NCI-H2029 treated with DMSO at 0.1 percent for 48 hours (cell line): ENCODE measurements at regions not wholly inside any gene's neighbourhood (a gene's known extent, or its start where the extent isn't known, plus 50 kb on each side); places are given as distances from the start of the nearest gene placed in this dataset.

Experiments
- DNase-seq: peaks from one replicate; lab custom pipeline; 2025; lab: John Stamatoyannopoulos, UW

DNA sequence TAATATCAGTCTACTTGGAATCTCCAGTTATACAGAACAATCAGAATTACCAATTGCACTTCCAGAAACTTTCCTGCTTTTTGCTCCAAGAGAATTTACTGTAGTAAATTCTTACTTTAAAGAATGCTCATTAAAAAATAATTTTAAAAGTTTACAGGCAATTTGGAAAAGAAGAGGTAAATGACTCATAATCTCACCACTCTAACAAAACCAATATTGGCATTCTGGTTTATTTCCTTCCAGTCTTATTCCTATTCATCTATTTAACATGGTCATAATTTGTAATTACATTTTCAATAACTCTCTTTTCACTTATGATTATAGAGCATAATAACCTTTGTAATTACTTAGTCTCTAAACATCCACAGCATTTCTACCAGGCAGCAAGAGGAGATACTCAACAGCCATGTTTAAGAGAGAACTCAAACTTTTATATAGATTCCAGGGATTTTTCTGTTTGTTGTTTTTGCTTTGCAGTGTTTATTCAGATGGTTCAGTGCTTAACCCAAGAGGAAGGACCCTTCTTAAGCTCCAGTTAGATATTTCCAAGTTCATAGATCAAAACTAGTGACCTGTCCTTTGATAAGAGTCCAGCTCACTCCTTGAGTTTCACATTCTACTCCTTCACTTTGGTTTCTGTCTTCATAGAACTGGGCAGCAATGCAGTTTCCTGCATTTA is 464.7 kb downstream of the TXNL1 start:
- DNase-seq, result no peak

DNA sequence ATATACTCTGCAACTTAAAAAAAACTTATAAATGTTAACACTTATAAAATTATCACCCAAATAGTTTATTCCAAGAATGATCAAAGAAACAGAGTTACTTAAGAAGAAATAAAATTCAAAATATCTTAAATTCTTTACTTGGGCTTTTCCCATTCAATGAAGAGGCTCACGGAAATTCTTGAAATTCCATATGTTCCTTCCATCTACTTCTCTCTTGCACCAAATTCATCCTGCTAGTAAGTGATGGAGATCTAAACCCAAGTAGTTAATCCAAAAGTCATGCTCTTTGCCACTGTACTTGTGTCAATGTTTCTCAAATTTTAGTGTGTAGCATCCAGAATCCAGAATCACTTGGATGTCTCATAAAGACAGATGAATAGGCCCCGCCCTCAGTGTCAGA is 465.9 kb downstream of the TXNL1 start:
- DNase-seq, result no peak

DNA sequence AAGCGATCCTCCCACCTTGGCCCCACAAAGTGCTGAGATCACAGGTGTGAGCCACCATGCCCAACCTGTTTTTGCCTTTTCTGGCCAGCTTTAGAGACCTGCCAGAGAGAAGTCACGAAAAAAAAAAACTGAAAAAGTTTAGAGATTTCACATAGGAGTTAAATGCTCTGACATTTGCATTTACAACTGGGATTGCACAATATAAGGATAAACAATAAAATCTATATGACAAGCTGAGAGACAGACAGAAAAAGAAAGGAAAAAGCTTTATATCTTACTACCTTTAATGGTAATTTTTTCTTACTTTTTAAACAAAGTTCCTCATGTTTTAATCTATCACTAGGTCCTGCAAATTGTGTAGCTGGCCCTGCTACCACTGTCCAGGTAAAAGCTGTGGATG is 466.5 kb downstream of the TXNL1 start:
- DNase-seq, result no peak

DNA sequence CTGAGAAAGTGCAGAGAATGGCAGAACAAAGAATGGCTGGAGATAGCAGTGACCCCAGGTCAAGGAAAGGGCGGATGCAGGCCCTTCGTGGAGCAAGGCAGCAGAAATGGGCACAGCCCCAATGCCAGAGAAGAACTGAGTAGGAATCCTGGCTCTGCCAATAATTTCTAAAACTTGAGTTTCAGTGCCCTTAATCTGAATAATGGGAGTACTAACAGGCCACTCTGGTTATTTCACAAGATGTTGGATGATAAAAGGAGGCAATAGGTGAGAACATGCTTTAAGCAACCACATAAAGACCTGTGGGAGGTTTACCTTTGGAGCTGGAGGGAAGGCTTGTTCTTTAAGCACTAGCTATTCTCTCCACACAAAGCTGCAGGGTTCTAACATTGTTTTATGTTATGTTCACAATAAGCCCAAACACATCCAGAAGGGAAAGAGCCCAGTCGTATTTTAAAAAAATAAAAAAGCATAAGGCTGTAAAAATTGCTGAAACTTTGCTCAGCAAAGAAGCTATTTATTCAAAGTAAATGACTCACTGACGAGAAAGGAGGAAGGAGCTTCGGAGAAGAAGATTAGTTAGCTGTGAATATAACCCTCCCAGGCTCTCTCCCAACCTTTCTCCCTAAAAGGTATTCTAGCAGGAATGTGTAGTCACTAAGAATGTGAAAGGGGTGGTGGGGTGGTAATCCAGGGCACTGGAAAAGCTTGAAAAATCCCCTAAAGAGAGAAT is 470.2 kb downstream of the TXNL1 start:
- no peak for DNase-seq

DNA sequence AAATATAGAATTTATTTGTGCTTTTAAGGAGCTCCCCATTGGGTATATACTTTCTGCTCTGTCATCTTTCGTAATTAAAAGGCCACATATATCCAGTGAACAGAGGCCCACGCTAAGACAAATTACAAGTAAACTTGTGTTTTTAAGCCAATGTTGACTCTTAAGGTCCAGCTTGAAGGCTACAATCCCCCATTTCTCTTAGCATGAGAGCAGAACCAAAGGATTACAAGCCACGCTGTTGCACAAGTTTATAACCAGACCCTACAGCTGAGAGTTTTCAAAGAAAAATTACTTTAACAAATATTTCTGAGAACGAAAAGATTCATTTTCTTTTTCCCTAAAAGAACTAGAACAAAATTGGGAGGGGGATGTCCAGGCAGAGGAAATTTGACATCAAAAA is 471.0 kb downstream of the TXNL1 start:
- DNase-seq, result no peak

DNA sequence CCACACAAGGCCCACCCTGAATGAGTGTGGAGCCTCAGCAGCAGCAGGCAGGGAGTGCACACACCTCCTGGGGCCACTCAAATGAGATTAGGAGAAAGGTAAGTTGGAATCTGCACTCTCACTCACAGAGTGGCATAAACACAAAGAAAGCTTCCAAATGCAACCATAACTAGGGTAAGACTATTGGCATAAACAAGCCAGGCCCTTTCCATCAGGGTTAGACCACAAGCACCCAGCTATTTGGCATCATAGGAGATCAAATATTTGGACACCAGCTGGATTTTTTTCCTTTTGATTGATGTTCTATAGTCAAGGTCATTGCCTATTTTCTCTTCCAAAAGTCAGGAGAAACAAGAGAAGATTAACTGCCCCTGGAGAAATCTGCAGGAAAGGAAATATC is 471.5 kb downstream of the TXNL1 start:
- DNase-seq, result no peak

DNA sequence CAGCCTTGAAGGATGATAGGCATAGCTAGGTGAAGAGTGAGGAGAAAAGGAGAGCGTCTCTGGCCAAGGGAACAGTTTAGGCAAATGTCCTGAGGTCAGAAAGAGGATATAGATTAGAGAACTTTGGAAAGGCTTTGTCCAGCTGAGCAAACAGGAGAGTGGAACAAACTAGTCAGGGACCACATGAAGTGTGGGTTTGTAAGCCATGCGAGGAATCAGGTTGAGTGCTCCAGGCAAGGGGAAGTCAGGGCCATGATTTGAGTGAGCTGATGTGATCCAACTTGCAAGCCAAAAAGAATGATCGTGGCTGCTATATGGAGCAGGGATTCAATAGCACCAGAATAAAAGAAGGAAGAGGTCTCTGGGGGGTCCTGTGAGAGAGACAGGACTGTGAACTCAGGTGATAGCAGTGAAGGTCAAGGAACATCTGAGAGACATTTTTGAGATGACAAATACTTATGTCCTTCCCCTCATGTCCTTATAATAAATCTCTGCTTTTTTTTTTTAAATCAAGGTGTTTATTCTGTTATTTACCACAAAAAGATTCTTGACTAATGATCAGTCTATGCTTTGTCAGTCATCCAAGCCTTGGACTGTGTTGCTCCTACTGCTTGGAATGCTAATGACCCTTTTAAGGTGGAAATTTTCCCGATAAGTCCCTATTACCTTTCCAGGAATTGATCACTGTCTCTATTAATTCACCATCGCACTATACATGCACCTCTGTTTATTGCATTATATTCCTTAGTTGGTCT is 472.6 kb downstream of the TXNL1 start:
- no peak for DNase-seq

DNA sequence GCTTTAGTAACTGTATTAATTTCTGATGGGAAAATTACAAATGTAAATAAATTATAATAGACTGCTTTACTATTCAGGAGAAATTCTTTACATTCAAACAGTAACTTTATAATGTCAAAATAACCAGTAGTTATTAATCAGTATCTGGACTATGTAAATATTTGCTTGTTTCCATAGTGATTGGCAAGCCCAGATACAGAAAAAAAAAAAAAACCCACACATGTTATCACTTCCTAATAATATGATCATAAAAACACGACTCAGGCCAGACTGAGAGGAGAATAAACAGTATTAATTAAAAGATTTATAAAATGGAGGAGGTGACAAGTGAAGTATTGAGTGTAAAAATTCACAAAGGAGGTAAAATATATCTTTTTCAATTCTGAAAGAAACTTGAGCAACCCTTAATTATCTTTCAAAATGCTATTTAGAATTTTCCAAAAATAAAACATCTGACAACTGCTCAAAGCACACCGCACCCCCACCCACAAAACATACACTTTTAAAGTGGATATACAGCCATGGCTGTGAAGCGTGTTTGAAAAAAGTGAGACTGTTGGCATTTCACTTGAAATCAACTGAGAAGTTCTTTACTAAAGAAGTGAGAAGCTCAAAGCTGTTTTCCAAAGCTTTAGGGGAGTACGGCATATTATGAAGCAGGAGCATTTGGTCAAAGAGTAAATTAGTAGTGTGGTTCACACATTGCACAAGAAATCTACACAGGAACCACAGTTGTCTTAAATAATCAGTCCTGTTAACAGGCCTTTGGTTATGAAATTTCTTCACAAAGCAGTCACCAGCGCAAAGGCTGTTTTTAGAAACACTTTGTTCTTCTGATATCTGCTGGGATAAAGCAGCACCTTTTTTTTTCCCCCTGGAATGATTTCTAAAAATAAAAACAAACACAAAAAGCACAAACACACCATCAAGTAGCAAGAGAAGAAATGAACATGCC is 475.8 kb downstream of the TXNL1 start:
- no peak for DNase-seq

DNA sequence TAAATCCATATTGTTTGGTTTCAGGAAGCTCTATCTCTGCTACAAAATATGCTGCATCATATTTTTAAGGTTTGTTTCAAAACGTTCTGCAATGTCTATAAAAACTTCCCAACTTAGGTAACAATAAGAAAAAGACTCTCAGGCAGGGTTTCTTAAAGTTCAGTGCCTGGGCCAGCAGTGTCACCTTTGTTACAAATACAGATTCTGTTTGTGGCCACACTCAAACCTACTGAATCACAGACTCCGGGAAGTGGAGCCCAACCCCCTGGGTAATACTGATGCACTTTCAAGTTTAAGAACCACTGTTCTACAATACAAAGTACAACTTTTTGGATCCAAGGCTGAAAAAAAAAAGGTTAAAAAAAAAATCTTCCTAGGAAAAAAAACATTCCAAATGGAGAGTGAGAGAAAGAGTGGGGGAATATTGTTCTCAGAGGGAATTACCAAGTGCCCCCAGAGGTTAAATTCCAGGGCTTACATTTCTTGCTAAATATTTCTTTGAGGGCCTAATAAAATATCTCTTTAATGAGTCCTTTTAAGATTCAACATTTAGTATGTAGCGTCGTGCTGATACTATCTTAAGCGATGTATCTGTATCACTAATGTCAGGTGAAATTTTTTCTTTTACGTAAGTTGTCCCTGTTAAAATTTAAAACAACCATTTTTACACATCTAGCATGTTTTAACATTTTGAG is 476.7 kb downstream of the TXNL1 start:
- DNase-seq, result no peak

DNA sequence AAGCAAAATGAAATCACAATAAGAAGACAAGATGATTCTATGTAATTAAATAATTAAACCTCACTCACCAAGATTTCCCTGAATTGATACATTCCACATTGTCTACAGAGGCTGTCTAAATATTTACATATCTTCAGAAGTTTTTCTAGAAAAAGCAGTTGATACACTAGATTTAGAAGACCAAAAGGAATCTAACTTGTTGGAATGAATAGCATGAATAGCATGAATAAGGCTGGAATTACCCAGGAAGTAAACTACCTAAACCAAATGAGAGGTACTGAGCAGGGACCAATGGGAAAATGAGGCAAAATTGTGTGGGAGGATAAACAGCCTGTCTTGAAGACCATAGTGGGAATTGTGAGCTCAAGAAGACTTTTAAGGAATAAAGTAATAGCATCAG is 479.7 kb downstream of the TXNL1 start:
- DNase-seq, result no peak

DNA sequence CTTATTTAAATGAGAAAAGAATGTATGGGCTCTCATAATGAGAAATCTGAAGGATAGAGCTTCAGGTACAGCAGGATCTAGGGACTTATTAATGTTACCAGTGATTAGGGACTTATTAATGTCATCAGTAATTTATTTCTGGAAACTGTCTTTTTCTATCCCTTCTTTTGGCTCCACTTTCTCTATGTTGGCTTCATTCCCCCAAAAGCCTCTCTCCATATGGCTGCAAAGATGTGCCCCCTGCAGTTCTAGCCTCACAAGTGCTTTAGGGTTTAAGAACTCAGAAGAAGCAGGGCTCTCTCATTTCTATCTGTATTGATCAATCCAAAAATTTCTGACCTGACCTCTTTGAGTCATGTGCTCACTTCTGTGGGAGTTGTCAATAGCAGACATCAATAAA is 480.9 kb downstream of the TXNL1 start:
- DNase-seq, result no peak

DNA sequence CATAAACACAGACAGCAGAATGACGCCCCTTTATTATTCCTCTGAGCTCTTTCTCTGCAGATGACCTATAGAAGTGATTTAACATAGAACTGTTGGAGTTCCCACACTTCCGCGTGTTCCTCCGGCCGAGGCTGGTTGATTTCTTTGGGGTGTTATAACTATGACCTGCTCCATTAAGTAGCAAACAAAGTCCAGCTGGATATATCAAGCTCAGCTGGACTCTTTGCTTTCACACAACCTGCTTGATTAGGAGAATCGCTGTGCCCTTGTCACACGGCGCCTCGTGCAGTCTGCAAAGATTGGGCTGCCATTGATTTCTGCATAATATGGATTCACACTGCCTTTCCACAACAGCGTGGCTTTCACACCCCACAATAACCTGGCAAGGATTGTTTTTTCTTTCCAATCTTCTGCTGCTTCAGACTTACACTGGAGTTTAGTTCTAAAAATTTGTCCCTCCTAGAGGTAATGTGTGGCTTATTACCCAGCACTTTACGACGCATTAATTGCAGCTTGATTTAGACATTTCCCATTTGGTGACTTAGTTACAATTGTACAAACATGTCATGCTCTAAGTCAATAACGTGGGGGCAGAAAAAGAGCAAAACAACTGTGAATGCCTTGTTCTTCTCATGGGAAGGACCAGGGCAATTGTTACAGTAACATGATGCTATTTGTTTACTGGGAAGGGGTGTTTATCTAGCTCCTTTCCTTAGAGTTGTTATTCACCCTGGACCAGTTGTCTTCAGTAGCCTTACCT is 485.7 kb downstream of the TXNL1 start:
- DNase-seq, result no peak

DNA sequence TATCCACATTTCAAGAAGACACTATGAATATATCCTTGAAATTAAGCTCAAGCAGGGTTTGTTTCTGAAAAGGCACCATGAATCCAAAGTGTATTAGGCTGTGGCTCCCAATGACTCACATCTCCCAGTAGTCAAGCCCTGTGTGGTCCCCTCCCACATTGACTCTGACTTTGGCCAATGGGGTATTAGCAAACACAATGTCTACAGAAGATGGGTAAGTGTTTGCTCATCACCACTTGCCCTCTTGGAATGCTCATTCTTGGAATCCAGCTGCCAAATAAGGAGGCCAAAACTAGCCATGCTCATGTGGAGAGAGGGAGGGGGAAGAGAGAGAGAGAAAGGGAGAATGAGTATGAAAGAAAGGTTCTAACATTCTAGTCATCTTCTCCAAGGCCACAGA is 490.0 kb downstream of the TXNL1 start:
- no peak for DNase-seq

DNA sequence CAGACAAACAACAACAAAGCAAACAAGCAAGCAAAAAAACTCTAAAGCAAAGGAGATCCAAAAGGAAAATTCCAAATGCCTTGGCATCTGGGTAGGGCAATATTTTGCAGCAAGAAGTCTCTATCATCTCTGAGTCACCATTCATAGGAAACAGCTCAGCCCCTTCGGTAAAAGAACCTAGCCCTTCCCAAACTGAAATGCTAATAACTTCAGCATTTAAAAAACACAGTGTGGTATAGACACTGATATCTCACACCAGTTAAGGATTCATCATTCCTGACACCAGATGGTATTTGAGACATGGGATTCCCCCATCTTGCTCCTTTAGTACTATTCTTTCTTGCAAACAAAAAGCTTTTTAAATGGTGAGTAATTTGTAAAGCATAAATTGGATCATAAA is 491.8 kb downstream of the TXNL1 start:
- DNase-seq, result no peak

DNA sequence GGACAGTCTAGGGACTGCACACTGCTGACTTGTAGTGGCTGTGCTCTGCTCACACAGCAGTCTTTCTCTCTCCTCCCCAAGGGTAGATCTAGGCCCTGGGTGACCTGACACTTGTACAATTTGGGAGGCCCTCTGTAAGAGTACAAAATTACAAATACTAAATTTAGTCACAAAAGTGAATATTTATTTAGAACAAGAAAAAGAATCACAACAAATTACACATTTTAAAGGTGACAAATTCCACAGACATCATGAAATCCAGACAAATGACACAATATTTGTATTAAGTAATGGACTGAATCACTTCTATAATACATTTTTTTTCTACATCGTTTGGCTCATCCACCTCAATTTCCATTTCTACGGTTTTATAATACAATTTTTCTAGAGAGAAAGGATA is 496.4 kb downstream of the TXNL1 start:
- DNase-seq, result no peak

DNA sequence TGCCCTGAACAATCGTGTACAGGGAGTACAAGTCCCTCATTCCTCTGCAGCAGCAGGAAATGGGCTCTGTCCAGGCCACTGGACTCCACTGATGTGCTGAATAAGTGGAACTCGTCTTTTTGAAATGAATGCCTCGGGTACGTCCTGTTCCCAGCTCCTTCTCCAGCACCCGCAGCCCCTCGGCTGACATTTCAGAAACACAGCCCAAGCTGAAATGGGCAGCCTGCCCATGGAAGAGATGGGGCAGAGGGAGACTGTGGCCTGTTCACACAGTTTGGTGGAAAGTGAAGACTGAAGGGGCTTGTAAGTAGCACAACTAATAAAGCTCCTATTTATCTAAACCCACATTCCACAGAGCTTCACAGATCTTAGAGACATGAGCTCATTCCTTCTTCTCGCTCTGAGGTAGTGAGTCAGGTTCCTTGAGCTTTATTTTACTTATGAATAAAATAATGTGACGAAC is 498.6 kb downstream of the TXNL1 start:
- DNase-seq, result no peak

DNA sequence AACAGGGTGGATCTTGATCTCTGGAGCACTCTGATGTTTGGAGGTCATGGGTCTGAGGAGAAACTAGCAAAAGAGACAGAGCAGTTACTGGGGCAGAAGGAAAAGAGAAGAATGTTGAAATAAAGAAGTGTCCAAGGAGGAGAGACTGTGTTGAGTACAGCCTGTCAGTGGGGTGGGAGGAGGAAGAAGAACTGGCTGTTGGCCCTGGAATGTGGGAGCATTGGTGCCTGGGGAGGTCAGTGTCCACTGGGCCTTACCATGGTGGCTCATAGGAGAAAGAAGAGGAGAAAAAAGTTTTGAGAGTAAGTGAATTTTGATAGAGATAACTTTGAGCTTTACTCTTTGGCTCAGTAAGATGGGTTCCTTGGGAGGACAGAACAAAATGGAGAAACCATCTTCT is 499.0 kb downstream of the TXNL1 start:
- no peak for DNase-seq

DNA sequence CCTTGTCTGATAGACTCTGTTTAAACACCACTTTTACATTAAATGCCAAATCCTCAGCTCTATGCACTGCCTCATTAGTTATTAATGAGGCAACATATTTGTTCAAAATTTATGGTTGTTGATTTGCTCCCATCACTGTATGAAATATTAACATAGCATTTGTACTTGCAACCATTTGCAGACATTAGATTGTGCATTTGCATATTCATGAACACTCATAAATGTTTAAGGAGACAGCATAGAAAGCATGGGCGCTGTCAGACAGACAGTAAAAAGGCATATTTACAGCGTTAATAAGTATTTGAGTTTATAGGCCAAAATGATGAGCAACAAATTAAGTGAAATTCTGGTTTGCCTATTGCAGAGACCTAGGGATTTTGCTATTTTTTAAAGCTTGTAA is 502.3 kb downstream of the TXNL1 start:
- no peak for DNase-seq

DNA sequence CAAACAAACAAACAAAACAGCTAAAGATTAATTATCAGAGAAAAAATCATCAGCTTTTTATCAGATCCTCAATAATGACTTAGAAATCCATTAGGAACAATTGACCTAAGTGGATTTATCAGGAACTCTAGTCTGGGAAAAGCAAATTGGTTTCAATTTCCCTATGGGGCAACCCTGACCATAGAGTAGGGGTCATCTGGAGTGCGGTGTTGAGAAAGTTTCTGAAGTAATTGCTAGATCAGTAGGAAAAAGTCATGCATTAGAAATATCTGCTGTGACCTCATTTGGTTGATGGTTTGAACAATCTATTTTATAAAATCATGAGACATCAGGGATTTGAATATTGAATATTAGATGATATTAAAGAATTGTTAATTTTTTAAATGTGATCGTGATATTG is 507.9 kb downstream of the TXNL1 start:
- no peak for DNase-seq

DNA sequence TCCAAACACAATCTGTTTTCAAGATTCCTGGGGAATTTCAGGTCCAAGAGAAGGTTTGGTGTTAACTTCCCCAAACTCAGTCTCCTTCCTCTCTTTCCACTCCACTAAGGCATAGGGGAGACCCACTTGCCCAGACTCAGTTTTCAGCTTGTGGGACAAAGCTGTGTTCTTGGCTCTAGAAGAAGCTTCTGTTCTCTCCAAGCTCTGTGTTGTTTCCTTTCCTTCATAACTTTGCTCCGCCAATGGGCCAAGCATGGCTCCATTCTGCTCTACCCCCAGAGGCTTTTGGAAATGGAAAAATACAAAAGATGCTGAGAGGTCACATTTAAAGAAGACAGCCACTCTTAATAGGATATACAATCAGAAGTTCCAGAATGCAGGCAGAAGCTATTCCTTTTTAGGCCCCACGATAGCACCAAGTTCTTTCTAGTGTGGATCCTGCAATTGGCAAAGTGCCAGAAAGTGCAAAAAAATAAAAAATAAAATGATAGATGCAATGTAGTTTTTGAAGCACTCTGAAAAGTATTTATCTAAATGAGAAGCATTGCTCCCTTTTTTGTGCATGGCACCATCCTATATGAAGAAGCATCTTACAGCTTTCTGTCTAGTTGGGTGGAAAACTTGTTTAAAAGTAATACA is 510.1 kb downstream of the TXNL1 start:
- DNase-seq, result no peak
